ENCODE measurements at regions not wholly inside any gene's neighbourhood (a gene's known extent, or its start where the extent isn't known, plus 50 kb on each side); places are given as distances from the start of the nearest gene placed in this dataset.
"Not testable (repeated sequence)": the region's sequence is repeated elsewhere in the genome, so short reads cannot be mapped to it uniquely, and the experiment has no call there.

DNA sequence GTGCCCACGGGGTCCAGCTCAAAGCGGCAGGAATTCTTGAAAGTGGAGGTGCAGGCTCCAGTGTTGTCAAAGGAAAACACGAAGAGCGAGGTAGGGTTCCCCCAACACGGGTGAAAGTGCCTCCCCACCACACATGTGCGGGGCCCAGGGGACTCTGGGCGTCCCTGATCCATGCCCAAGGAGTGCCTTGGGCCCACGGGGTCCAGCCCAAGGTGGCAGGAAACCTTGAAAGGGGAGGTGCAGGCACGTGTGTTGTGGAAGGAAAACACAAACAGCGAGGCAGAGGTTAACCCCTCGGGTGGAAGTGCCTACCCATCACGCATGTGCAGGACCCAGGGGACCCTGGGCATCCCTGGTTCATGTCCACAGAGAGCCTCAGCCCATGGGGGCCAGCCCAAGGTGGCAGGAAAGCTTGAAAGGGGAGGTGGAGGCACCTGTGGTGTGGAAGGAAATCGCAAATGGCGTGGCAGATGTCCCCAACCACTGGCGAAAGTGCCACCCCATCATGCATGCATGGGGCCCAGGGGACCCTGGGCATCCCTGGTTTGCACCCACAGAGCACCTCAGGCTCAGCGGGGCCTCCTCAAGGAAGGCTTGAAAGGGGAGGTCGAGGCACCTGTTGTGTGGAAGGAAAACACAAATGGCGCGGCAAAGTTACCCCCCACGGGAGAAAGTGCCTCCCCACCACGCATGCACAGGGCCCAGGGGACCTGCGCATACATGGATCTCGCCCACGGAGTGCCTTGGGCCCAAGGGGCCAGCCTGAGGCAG lies 584.6 kb downstream of the ALG10 start:
- TF ChIP-seq Cebpa-rat (IDR thresholded peaks at IDR 0.05) = no peak
- Histone ChIP-seq H3K9ac (no peak overlapping the region), H4K20me1 (no peaks in the 10 kb centered on the region), H3K27me3 (no peaks in the 10 kb centered on the region), H3K27ac (no peak overlapping the region), H3K4me2 (no peak overlapping the region), H3K36me3 (no peaks in the 10 kb centered on the region), H3K4me3 (no peak overlapping the region), H3K4me1 (no peaks in the 10 kb centered on the region; a peak in 1 of 20 replicates), H3K9me3 (replicated peaks in 1 of 11) (peaks cover 61 to 65% (median 61%) of the 10 kb centered on the region in 11 experiments)

DNA sequence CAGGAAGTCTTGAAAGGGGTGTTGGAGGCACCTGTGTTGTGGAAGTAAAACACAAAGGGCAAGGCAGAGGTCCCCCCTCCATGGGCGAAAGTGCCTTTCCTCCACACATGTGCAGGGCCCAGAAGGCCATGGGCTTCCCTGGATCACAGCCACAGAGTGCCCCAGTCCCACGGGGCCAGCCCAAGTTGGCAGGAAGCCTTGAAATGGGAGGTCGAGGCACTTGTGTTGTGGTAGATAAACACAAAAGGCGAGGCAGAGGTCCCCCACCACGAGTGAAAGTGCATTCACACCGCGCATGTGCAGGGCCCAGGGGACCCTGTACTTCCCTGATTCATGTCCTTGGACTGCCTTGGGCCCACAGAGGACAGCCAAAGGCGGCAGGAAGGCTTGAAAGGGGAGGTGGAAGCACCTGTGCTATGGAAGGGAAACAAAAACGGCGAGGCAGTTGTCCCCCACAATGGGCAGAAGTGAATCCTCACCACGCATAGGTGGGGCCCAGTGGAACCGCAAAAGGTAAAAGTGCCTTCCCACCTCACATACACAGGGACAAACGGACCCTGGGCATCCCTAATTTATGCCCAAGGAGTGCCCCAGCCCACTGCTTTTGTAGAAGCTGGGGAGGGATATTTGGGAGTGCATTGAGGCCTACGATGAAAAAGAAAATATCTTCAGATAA lies 585.4 kb downstream of the ALG10 start:
- no peaks in the 10 kb centered on the region for H3K27me3 ChIP-seq
- no peak overlapping the region for H3K4me2 ChIP-seq
- no peak overlapping the region for H3K27ac ChIP-seq
- H4K20me1 ChIP-seq = no peaks in the 10 kb centered on the region
- no peaks in the 10 kb centered on the region for H3K36me3 ChIP-seq
- no peak overlapping the region for H3K4me3 ChIP-seq
- no peak overlapping the region for H3K9ac ChIP-seq
- H3K4me1 ChIP-seq = no peaks in the 10 kb centered on the region; a peak in 1 of 20 replicates
- TF ChIP-seq Cebpa-rat (IDR thresholded peaks at IDR 0.05) = no peak
- peaks cover 54 to 57% (median 54%) of the 10 kb centered on the region in 11 experiments for H3K9me3 ChIP-seq (replicated peaks in 1 of 11)

DNA sequence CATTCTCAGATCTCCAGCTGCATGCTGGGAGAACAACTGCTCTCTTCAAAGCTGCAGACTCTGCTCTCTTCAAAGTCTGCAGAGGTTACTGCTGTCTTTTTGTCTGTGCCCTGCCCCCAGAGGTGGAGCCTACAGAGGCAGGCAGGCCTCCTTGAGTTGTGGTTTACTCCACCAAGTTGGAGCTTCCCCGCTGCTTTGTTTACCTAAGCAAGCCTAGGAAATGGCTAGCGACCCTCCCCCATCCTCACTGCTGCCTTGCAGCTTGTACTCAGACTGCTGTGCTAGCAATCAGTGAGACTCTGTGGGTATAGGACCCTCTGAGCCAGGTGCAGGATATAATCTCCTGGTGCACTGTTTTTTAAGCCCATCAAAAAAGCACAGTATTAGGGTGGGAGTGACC lies 591.7 kb downstream of the ALG10 start:
- H3K9me3 ChIP-seq (replicated peaks in 1 of 11) = peaks cover 51 to 54% (median 53%) of the 10 kb centered on the region in 11 experiments
- H3K4me2 ChIP-seq = not testable (repeated sequence)

DNA sequence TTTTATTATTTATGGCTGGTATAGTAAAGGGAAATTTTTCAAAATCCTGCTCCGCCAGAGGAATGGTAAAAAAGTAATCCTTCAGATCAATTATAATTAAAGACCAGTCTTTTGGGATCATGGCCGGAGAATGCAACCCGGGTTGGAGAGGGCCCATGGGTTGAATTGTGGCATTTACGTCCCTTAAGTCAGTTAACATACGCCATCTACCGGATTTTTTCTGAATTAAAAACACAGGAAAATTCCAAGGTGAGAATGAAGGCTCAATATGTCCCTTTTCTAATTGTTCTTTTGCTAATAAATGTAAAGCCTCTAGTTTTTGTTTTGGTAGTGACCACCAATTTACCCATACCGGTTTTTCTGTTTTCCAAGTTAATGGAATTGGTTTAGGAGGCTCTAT lies 602.8 kb downstream of the ALG10 start:
- Histone ChIP-seq H3K4me3 (no peak overlapping the region), H3K9ac (no peak overlapping the region), H3K4me1 (no peaks in the 10 kb centered on the region), H3K4me2 (no peak overlapping the region), H3K36me3 (no peaks in the 10 kb centered on the region), H3K27me3 (no peaks in the 10 kb centered on the region), H3K27ac (no peak overlapping the region), H3K9me3 (replicated peaks in 1 of 11) (peaks cover 0 to 1% (median 0%) of the 10 kb centered on the region in 11 experiments; a peak in 5 of 22 replicates), H4K20me1 (no peaks in the 10 kb centered on the region)
- TF ChIP-seq Cebpa-rat (IDR thresholded peaks at IDR 0.05) = no peak

More for the DNA sequence above, 591.7 kb downstream of the ALG10 start:
- not testable (repeated sequence) for H3K27me3 ChIP-seq, H3K36me3 ChIP-seq, H3K9ac ChIP-seq, H3K4me3 ChIP-seq, H3K4me1 ChIP-seq, H4K20me1 ChIP-seq, H3K27ac ChIP-seq

DNA sequence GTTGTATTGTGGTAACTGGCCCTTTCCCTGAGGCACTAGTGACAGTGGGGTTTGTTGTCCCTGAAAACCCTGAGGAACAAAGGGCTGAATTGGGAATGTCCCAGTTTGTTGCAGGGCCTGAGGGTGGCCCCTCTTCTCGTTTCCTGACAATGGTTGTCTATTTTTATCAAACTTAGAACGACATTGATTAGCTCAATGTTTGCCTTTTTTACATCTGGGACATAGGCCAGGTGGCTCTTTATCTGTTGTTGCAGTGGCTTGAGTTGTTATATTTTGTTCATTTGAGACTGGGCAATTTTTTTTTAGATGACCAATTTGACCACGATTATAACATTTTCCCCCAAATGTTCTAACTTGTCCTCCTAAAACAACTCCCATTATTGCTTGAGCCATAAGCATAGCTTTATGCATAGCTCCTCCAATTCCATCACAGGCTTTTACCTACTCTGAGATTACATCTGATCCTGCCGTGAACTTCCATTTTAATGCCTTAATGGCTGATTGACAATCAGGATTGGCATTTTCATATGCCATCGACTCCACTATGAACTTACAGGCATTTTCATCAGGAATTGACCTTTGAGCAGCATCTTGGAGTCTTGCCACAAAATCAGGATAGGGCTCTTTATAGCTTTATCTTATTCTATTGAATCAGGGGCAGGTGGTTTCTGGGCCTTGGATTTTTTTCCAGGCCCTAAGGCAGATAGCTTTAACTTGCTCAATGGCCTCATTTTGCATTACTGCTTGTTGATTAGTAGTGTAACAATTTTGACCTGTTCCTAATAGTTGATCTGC lies 604.3 kb downstream of the ALG10 start:
- no peaks in the 10 kb centered on the region for H3K4me1 ChIP-seq
- no peak overlapping the region for H3K27ac ChIP-seq
- no peak overlapping the region for H3K4me2 ChIP-seq
- H3K36me3 ChIP-seq = no peaks in the 10 kb centered on the region
- H3K9me3 ChIP-seq (replicated peaks in 1 of 11) = peaks cover 2 to 5% (median 3%) of the 10 kb centered on the region in 11 experiments; a peak in 20 of 22 replicates
- H3K27me3 ChIP-seq = no peaks in the 10 kb centered on the region
- no peaks in the 10 kb centered on the region for H4K20me1 ChIP-seq
- no peak overlapping the region for H3K9ac ChIP-seq
- no peak overlapping the region for H3K4me3 ChIP-seq
- no peak for TF ChIP-seq Cebpa-rat (IDR thresholded peaks at IDR 0.05)
